Hepatocyte (in vitro differentiated cells): ENCODE measurements at regions not wholly inside any gene's neighbourhood (a gene's known extent, or its start where the extent isn't known, plus 50 kb on each side); places are given as distances from the start of the nearest gene placed in this dataset.

ENCODE experiments used
- CTCF ChIP-seq: fragments of 200-600 bp; sonication (generic); IDR thresholded peaks from 2 replicates; pipeline ENCODE4 v1.5.1; 2016; ENCODE audit warnings: antibody characterized with exemption, mild to moderate bottlenecking; ENCODE audit not compliant: poor library complexity
- EZH2phosphoT487 ChIP-seq: fragments of 200-600 bp; sonication (generic); IDR thresholded peaks from one replicate; pipeline ENCODE4 v1.6.1; 2018; ENCODE audit warnings: antibody characterized with exemption, mild to moderate bottlenecking, low read depth, moderate library complexity; ENCODE audit not compliant: unreplicated experiment, severe bottlenecking

GRCh38 chr21:35895598-35895997, 164.7 kb downstream of the SETD4 start:
- no peak for TF ChIP-seq CTCF
- no peak for TF ChIP-seq EZH2phosphoT487
